H1 (cell line): ENCODE measurements at regions not wholly inside any gene's neighbourhood (a gene's known extent, or its start where the extent isn't known, plus 50 kb on each side); places are given as distances from the start of the nearest gene placed in this dataset.

Experiments
- ATF2 ChIP-seq: IDR thresholded peaks from 2 replicates; pipeline ENCODE4 v1.6.1; 2012; ENCODE audit warnings: low read length, inconsistent platforms
- CHD2 ChIP-seq: IDR thresholded peaks from 2 replicates; pipeline ENCODE4 v1.6.1; 2012; ENCODE audit warnings: low read length, improper control_type of control experiment
- CHD7 ChIP-seq: fragments of 300-600 bp; sonication (generic); IDR thresholded peaks from 2 replicates; pipeline ENCODE4 v1.7.1; 2012; ENCODE audit warnings: low read length, moderate library complexity, mild to moderate bottlenecking, inconsistent platforms; ENCODE audit not compliant: insufficient replicate concordance
- HDAC6 ChIP-seq: IDR thresholded peaks from one replicate; pipeline ENCODE4 v1.7.1; 2012; ENCODE audit warnings: low read depth, mild to moderate bottlenecking, inconsistent platforms, low read length, moderate library complexity
- KDM1A ChIP-seq: fragments of 200-600, 300-600 bp; sonication (generic); IDR thresholded peaks from 2 replicates; pipeline ENCODE4 v1.7.1; 2016; ENCODE audit warnings: mild to moderate bottlenecking, low read length, borderline replicate concordance
- KDM5A ChIP-seq: fragments of 200-600 bp; IDR thresholded peaks from 2 replicates; pipeline ENCODE4 v1.7.1; 2012; ENCODE audit warnings: mild to moderate bottlenecking, low read length, inconsistent platforms, mixed read lengths
- RXRA ChIP-seq: IDR thresholded peaks from 2 replicates; pipeline ENCODE4 v1.6.1; 2011; ENCODE audit warnings: low read depth, mild to moderate bottlenecking, low read length, moderate library complexity; ENCODE audit not compliant: insufficient read depth
- SIN3A ChIP-seq, 2 experiments: IDR thresholded peaks in 1 of 2; conservative IDR thresholded peaks in 1 of 2; 2 replicates each; pipeline ENCODE4 v1.6.1; 2011 to 2012; ENCODE audit warnings: low read length in 2 of 2, improper control_type of control experiment in 1 of 2, low read depth in 1 of 2, mild to moderate bottlenecking in 1 of 2
- SRF ChIP-seq: IDR thresholded peaks from 2 replicates; pipeline ENCODE4 v1.6.1; 2011; ENCODE audit warnings: mild to moderate bottlenecking, low read depth, low read length, moderate library complexity

- TF ChIP-seq CHD7 (no peak), SRF (no peak), KDM5A (no peak), ATF2 (no peak), KDM1A (no peak), SIN3A (conservative IDR thresholded peaks at IDR 0.05 in 1 of 2, IDR thresholded peaks at IDR 0.05 in 1 of 2; ENCODE audit: low read depth in 1 of 2, low read length in 2 of 2) (no peak), HDAC6 (no peak), CHD2 (no peak), RXRA (no peak)
These were observed 169.1 kb upstream of the CCDC54 start (continued) for GRCh38 chr3:107208100-107208499.
